GM23248 (cell line): ENCODE measurements at regions not wholly inside any gene's neighbourhood (a gene's known extent, or its start where the extent isn't known, plus 50 kb on each side); places are given as distances from the start of the nearest gene placed in this dataset.

Source experiments
- EZH2 ChIP-seq: fragments of 200-600 bp; sonication (generic); IDR thresholded peaks from 2 replicates; pipeline ENCODE4 v1.6.1; 2018; ENCODE audit warnings: antibody characterized with exemption, mild to moderate bottlenecking; ENCODE audit not compliant: insufficient read depth, poor library complexity, severe bottlenecking
- EZH2phosphoT487 ChIP-seq: fragments of 200-600 bp; sonication (generic); IDR thresholded peaks from 2 replicates; pipeline ENCODE4 v1.6.1; 2018; ENCODE audit warnings: antibody characterized with exemption, moderate library complexity, mild to moderate bottlenecking, low read depth; ENCODE audit not compliant: insufficient read depth

GRCh38 chr14:71354801-71355200 lies 447.5 kb downstream of the PCNX1 start:
- TF ChIP-seq EZH2 (no peak), EZH2phosphoT487 (no peak)
